Lower lobe of right lung (tissue), 2 donors: ENCODE measurements at regions not wholly inside any gene's neighbourhood (a gene's known extent, or its start where the extent isn't known, plus 50 kb on each side); places are given as distances from the start of the nearest gene placed in this dataset.

Experiments used
- ATAC-seq, 2 donors: fragments of 200-7000 bp; cut with Tn5 transposase; one replicate each; pipeline ENCODE4 v1.9.1; 2020 to 2022; ENCODE audit warnings: mild to moderate bottlenecking in 2 of 2, moderate library complexity in 2 of 2
- DNase-seq: peaks from one replicate; pipeline ENCODE4 v3.0.0-alpha.2; 2020
- H3K27ac ChIP-seq: fragments of 200-600 bp; one replicate; pipeline ENCODE4 v1.8.0; 2022
- H3K27me3 ChIP-seq: fragments of 200-600 bp; one replicate; pipeline ENCODE4 v1.8.0; 2022; ENCODE audit warnings: low read depth
- H3K36me3 ChIP-seq: fragments of 200-600 bp; one replicate; pipeline ENCODE4 v1.8.0; 2022; ENCODE audit warnings: mild to moderate bottlenecking
- H3K4me1 ChIP-seq: fragments of 200-600 bp; one replicate; pipeline ENCODE4 v1.8.0; 2022
- H3K4me3 ChIP-seq: fragments of 200-600 bp; one replicate; pipeline ENCODE4 v1.8.0; 2022; ENCODE audit warnings: mild to moderate bottlenecking
- H3K9me3 ChIP-seq: fragments of 200-600 bp; one replicate; pipeline ENCODE4 v1.8.0; 2022
- intact Hi-C: fragments of 100-400 bp; cut with DNase I; formaldehyde crosslinking; loops from one replicate; pipeline ENCODE4 v1.11.0; 2022
- TF ChIP-seq, protein P1 (sequence below): fragments of 200-600 bp; IDR thresholded peaks from one replicate; pipeline ENCODE4 v1.8.0; 2022; ENCODE audit warnings: antibody characterized with exemption, mild to moderate bottlenecking
- donor health status: DM: no; HTN: yes; CAD: no; lungs with severe emphysema.

DNA sequence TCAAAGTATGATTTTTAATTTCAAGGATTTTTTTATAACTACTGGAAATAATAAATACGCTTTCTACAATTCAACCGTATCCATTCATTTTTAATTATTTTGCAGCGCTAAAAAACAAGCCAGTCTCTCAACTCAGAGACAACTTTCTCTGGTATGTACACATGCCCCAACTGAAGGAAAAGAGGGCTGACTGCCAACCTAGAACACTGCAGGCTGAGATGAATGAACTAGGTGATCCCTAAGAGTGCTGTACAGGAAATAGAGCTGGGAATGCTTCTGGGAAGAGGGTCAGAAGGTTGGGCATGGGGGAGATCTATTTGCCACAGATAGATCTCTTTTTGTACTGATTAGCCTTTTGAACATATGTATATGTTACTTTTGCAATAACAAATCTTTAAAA is 460.1 kb downstream of the NR4A2 start:
- ATAC-seq (no peak), DNase-seq (no peak)
- H3K27me3 ChIP-seq = no peaks in the 10 kb centered on the region
- intact Hi-C loops = no loop called here
- no peak overlapping the region for H3K27ac ChIP-seq
- H3K4me3 ChIP-seq = no peak overlapping the region
- H3K36me3 ChIP-seq = no peaks in the 10 kb centered on the region
- TF ChIP-seq, protein P1, sequence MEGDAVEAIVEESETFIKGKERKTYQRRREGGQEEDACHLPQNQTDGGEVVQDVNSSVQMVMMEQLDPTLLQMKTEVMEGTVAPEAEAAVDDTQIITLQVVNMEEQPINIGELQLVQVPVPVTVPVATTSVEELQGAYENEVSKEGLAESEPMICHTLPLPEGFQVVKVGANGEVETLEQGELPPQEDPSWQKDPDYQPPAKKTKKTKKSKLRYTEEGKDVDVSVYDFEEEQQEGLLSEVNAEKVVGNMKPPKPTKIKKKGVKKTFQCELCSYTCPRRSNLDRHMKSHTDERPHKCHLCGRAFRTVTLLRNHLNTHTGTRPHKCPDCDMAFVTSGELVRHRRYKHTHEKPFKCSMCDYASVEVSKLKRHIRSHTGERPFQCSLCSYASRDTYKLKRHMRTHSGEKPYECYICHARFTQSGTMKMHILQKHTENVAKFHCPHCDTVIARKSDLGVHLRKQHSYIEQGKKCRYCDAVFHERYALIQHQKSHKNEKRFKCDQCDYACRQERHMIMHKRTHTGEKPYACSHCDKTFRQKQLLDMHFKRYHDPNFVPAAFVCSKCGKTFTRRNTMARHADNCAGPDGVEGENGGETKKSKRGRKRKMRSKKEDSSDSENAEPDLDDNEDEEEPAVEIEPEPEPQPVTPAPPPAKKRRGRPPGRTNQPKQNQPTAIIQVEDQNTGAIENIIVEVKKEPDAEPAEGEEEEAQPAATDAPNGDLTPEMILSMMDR = no peak
- no peaks in the 10 kb centered on the region for H3K4me1 ChIP-seq
- peaks cover 9% of the 10 kb centered on the region for H3K9me3 ChIP-seq

DNA sequence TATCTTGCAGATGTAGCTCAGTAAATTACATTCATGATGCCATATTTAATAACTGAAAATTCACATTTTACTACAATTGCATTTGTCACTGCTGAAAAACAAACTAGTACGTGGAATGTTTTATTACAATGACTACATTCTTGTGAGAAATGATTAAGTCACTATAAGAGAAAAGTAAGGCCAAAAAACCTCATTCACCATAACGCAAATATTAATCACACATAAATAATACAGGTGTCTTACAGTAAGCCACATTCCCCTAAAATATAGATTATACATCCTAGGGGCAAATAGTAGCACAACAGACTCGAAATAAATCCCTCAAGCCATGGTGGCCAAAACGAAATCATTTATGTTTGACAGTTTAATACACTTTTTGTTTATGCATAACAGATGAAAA is 460.6 kb downstream of the NR4A2 start:
- H3K27me3 ChIP-seq = no peaks in the 10 kb centered on the region
- no peaks in the 10 kb centered on the region for H3K4me1 ChIP-seq
- H3K4me3 ChIP-seq = no peak overlapping the region
- no peak overlapping the region for H3K27ac ChIP-seq
- H3K36me3 ChIP-seq = no peaks in the 10 kb centered on the region
- TF ChIP-seq, protein P1 = no peak
- H3K9me3 ChIP-seq = peaks cover 9% of the 10 kb centered on the region
- ATAC-seq = no peak
- intact Hi-C loops = no loop called here
- no peak for DNase-seq

DNA sequence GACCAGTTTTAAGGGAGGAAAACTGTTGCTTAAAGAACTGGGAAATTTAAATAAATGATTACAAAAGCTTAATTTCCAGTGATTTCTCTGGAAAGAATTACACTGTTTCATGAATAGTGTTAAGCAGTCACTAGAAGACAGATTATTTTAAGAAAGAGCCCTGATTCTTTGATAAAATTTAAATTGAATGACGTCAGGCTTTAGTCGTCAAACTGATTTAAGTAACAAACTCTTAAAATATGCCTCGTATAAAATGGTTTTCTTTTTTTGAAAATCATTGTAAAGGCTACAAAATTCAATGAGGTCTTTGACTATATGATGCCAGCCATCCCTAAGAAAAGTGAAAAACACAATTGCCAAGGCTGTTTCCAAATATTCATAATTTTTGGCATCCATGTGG is 465.0 kb downstream of the NR4A2 start:
- Histone ChIP-seq H3K9me3 (no peaks in the 10 kb centered on the region), H3K4me1 (no peaks in the 10 kb centered on the region), H3K36me3 (no peaks in the 10 kb centered on the region), H3K27ac (no peak overlapping the region), H3K27me3 (no peaks in the 10 kb centered on the region), H3K4me3 (no peak overlapping the region)
- TF ChIP-seq, protein P1 = no peak
- no peak for DNase-seq
- intact Hi-C loops = no loop called here
- ATAC-seq = no peak

DNA sequence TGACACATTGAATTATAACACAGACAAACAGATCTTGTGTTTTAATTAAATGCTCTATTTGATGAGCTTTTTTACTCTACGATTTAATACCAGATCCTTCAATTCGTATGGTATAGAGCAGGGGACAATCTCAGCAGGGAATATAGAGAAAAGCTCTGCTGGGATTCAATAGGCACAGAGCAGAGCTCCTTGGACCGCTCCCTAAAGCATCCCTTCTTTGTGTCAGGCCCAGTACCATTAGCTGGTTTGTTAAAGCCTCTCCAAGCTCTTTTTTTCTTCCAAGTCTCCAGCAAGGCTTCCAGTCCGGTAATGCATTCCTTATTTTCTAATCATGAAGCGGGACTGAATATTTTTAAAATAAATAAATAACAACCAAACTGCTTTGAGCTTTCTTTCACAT is 466.0 kb downstream of the NR4A2 start:
- no peaks in the 10 kb centered on the region for H3K9me3 ChIP-seq
- no peak overlapping the region for H3K27ac ChIP-seq
- H3K4me1 ChIP-seq = no peaks in the 10 kb centered on the region
- TF ChIP-seq, protein P1 = no peak
- H3K36me3 ChIP-seq = no peaks in the 10 kb centered on the region
- H3K4me3 ChIP-seq = no peak overlapping the region
- DNase-seq (no peak), ATAC-seq (no peak)
- no peaks in the 10 kb centered on the region for H3K27me3 ChIP-seq
- intact Hi-C loops = no loop called here

DNA sequence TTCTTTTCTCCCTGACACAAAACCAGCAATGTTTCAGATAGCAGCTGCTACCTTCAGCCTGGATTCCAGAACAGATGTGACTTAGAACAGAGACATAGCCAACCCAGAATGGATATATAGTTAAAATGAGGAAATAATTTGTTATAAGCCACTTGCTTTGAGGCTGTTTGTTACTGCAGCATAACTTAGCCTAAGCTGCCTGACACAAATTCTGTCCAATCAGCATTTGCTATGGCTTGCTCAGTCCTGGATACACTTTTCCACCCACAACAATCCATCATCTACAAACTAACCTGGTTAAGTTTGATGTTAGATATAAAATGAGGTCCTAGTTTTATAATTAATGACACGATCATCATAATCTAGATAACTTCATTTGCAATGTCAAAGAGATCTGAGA is 480.4 kb downstream of the NR4A2 start:
- ATAC-seq (no peak), DNase-seq (no peak)
- H3K27ac ChIP-seq = no peak overlapping the region
- no peaks in the 10 kb centered on the region for H3K4me1 ChIP-seq
- H3K27me3 ChIP-seq = no peaks in the 10 kb centered on the region
- no peak overlapping the region for H3K4me3 ChIP-seq
- no peaks in the 10 kb centered on the region for H3K9me3 ChIP-seq
- TF ChIP-seq, protein P1 = no peak
- no peaks in the 10 kb centered on the region for H3K36me3 ChIP-seq
- intact Hi-C loops = no loop called here

DNA sequence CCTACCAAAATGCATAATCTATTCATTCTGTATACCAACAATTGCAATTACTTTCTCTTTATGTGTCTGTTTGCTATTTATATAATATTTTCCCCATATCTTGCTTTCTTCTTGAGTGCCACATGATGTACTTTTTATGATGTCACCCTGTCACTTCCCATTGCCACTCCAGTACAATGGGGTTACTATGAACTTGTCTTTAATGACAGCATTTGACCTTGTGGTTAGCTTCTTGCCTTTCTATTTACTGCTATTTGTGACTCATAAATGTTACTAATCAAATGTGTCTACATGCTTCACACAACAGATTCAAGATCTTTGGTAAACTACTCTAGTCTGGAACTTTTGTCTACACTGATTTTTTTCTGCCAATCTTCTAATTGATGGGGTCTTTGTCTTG is 486.3 kb downstream of the NR4A2 start:
- intact Hi-C loops = no loop called here
- no peak for ATAC-seq
- H3K9me3 ChIP-seq = no peaks in the 10 kb centered on the region
- DNase-seq = no peak
- TF ChIP-seq, protein P1 = no peak
- no peaks in the 10 kb centered on the region for H3K36me3 ChIP-seq
- no peak overlapping the region for H3K4me3 ChIP-seq
- no peaks in the 10 kb centered on the region for H3K4me1 ChIP-seq
- H3K27me3 ChIP-seq = no peaks in the 10 kb centered on the region
- no peak overlapping the region for H3K27ac ChIP-seq
